Fibroblast of lung (primary cell): ENCODE measurements at regions not wholly inside any gene's neighbourhood (a gene's known extent, or its start where the extent isn't known, plus 50 kb on each side); places are given as distances from the start of the nearest gene placed in this dataset.

Experiments
- DNase-seq, 2 donors: peaks; one replicate each; pipeline versions ENCODE4 v3.0.0 to v3.0.0-alpha.2; 2010; ENCODE audit warnings: low read depth in 2 of 2
- H2AFZ ChIP-seq: 2 replicates; pipeline ENCODE4 v1.5.1; 2012; ENCODE audit warnings: low read length, control low read depth, inconsistent platforms
- H3K27ac ChIP-seq: 2 replicates; pipeline ENCODE4 v1.5.1; 2011; ENCODE audit warnings: low read length, control low read depth; ENCODE audit not compliant: insufficient read depth
- H3K27me3 ChIP-seq: 2 replicates; pipeline ENCODE4 v1.5.1; 2011; ENCODE audit warnings: mild to moderate bottlenecking, low read length; ENCODE audit not compliant: control insufficient read depth, insufficient read depth
- H3K36me3 ChIP-seq: 2 replicates; pipeline ENCODE4 v1.5.1; 2011; ENCODE audit warnings: low read length; ENCODE audit not compliant: control insufficient read depth, insufficient read depth
- H3K4me1 ChIP-seq: 2 replicates; pipeline ENCODE4 v1.5.1; 2011; ENCODE audit warnings: low read length; ENCODE audit not compliant: control insufficient read depth, insufficient read depth; ENCODE audit errors: extremely low read depth
- H3K4me2 ChIP-seq: 2 replicates; pipeline ENCODE4 v1.5.1; 2011; ENCODE audit warnings: low read length, control low read depth; ENCODE audit not compliant: insufficient read depth; ENCODE audit errors: extremely low read depth
- H3K4me3 ChIP-seq, 4 experiments: fragments of 200-600 bp in 1 of 4; sonication (generic) in 1 of 4; replicated peaks in 1 of 4; 2 replicates each; pipeline ENCODE4 v1.5.1; 2011 to 2016; ENCODE audit warnings: low read length in 4 of 4, low read depth in 3 of 4, mild to moderate bottlenecking in 3 of 4, control low read depth in 2 of 4, inconsistent platforms in 1 of 4, mixed read lengths in 1 of 4; ENCODE audit not compliant: insufficient read depth in 1 of 4; ENCODE audit errors: control extremely low read depth in 1 of 4
- H3K79me2 ChIP-seq: 2 replicates; pipeline ENCODE4 v1.5.1; 2012; ENCODE audit warnings: mild to moderate bottlenecking, low read length, inconsistent platforms; ENCODE audit not compliant: control insufficient read depth, insufficient read depth
- H3K9ac ChIP-seq: 2 replicates; pipeline ENCODE4 v1.5.1; 2011; ENCODE audit warnings: mild to moderate bottlenecking, low read length, control low read depth; ENCODE audit not compliant: insufficient read depth
- H3K9me3 ChIP-seq: 2 replicates; pipeline ENCODE4 v1.5.1; 2012; ENCODE audit warnings: low read depth, low read length; ENCODE audit not compliant: control insufficient read depth, insufficient read depth
- H4K20me1 ChIP-seq: 2 replicates; pipeline ENCODE4 v1.5.1; 2011; ENCODE audit warnings: low read length; ENCODE audit not compliant: control insufficient read depth, insufficient read depth; ENCODE audit errors: extremely low read depth
- CTCF ChIP-seq, 2 donors: IDR thresholded peaks in 1 of 2; conservative IDR thresholded peaks in 1 of 2; 1 replicate in 1 of 2; 2 replicates in 1 of 2; pipeline ENCODE4 v1.5.1; 2011 to 2012; ENCODE audit warnings: low read length in 2 of 2, control low read depth in 1 of 2, inconsistent platforms in 1 of 2, low read depth in 1 of 2, mild to moderate bottlenecking in 1 of 2
- EZH2 ChIP-seq: IDR thresholded peaks from 2 replicates; pipeline ENCODE4 v1.5.1; 2012; ENCODE audit warnings: low read length, control low read depth, mild to moderate bottlenecking; ENCODE audit errors: missing control alignments

GRCh38 chr15:39016706-39017105 lies 452.1 kb upstream of the RASGRP1 start:
- Histone ChIP-seq H3K4me2 (no peak overlapping the region), H3K36me3 (no peaks in the 10 kb centered on the region), H3K27ac (no peak overlapping the region), H3K27me3 (no peaks in the 10 kb centered on the region), H4K20me1 (no peaks in the 10 kb centered on the region), H3K4me1 (no peaks in the 10 kb centered on the region), H2AFZ (no peak overlapping the region), H3K4me3 (no peak overlapping the region), H3K79me2 (no peaks in the 10 kb centered on the region), H3K9ac (no peak overlapping the region), H3K9me3 (no peaks in the 10 kb centered on the region)
- no peak for TF ChIP-seq EZH2
- no peak for TF ChIP-seq CTCF (conservative IDR thresholded peaks at IDR 0.05 in 1 of 2, IDR thresholded peaks at IDR 0.05 in 1 of 2; ENCODE audit: low read depth in 1 of 2, low read length in 2 of 2)
- DNase-seq, result peak; percentile 51 to 96

GRCh38 chr15:39018966-39019365 lies 454.4 kb upstream of the RASGRP1 start:
- H4K20me1 ChIP-seq, result no peaks in the 10 kb centered on the region
- H3K79me2 ChIP-seq, result no peaks in the 10 kb centered on the region
- no peak overlapping the region for H3K27ac ChIP-seq
- TF ChIP-seq EZH2, result no peak
- TF ChIP-seq CTCF (conservative IDR thresholded peaks at IDR 0.05 in 1 of 2, IDR thresholded peaks at IDR 0.05 in 1 of 2; ENCODE audit: low read depth in 1 of 2, low read length in 2 of 2), result no peak
- peak overlapping the region; percentile 26 for H2AFZ ChIP-seq
- no peaks in the 10 kb centered on the region for H3K27me3 ChIP-seq
- H3K9me3 ChIP-seq, result no peaks in the 10 kb centered on the region
- no peak for DNase-seq
- H3K4me3 ChIP-seq, result no peak overlapping the region
- H3K9ac ChIP-seq, result no peak overlapping the region
- H3K36me3 ChIP-seq, result no peaks in the 10 kb centered on the region
- no peaks in the 10 kb centered on the region for H3K4me1 ChIP-seq
- no peak overlapping the region for H3K4me2 ChIP-seq

GRCh38 chr15:39021341-39021740 lies 456.7 kb upstream of the RASGRP1 start:
- H3K9ac ChIP-seq, result no peak overlapping the region
- H3K4me3 ChIP-seq, result no peak overlapping the region
- no peaks in the 10 kb centered on the region for H3K27me3 ChIP-seq
- no peak for DNase-seq
- H3K4me1 ChIP-seq, result no peaks in the 10 kb centered on the region
- no peaks in the 10 kb centered on the region for H3K9me3 ChIP-seq
- no peak overlapping the region for H2AFZ ChIP-seq
- H3K27ac ChIP-seq, result no peak overlapping the region
- no peak overlapping the region for H3K4me2 ChIP-seq
- TF ChIP-seq EZH2 (no peak), CTCF (conservative IDR thresholded peaks at IDR 0.05 in 1 of 2, IDR thresholded peaks at IDR 0.05 in 1 of 2; ENCODE audit: low read depth in 1 of 2, low read length in 2 of 2) (no peak)
- H3K79me2 ChIP-seq, result no peaks in the 10 kb centered on the region
- no peaks in the 10 kb centered on the region for H3K36me3 ChIP-seq
- H4K20me1 ChIP-seq, result no peaks in the 10 kb centered on the region
